GM23338 (cell line): ENCODE measurements at regions not wholly inside any gene's neighbourhood (a gene's known extent, or its start where the extent isn't known, plus 50 kb on each side); places are given as distances from the start of the nearest gene placed in this dataset.

Experiments used
- ATAC-seq: fragments of 200-7000 bp; cut with Tn5 transposase; 3 replicates; pipeline ENCODE4 v1.9.1; 2020
- DNase-seq: peaks from one replicate; pipeline ENCODE4 v3.0.0-alpha.2; 2015; ENCODE audit warnings: low spot score
- H2AFZ ChIP-seq: fragments of 200-600 bp; sonication (generic); 2 replicates; pipeline ENCODE4 v1.8.0; 2016; ENCODE audit warnings: antibody characterized with exemption, mild to moderate bottlenecking, moderate library complexity
- H3F3A ChIP-seq: fragments of 200-600 bp; sonication (generic); replicated peaks from 2 replicates; pipeline ENCODE4 v1.8.0; 2017; ENCODE audit warnings: antibody characterized with exemption, mixed run types, low read depth
- H3K27ac ChIP-seq: fragments of 200-600 bp; sonication (generic); 2 replicates; pipeline ENCODE4 v1.6.1; 2016; ENCODE audit warnings: low read depth
- H3K27me3 ChIP-seq: fragments of 200-600 bp; sonication (generic); 2 replicates; pipeline ENCODE4 v1.8.0; 2016; ENCODE audit warnings: mild to moderate bottlenecking, mixed run types, moderate library complexity; ENCODE audit not compliant: insufficient read depth
- H3K36me3 ChIP-seq: fragments of 200-600 bp; sonication (generic); 2 replicates; pipeline ENCODE4 v1.8.0; 2016; ENCODE audit warnings: mild to moderate bottlenecking; ENCODE audit not compliant: insufficient read depth
- H3K4me1 ChIP-seq: fragments of 200-600 bp; sonication (generic); 2 replicates; pipeline ENCODE4 v1.8.0; 2016; ENCODE audit warnings: mild to moderate bottlenecking, moderate library complexity; ENCODE audit not compliant: insufficient read depth
- H3K4me2 ChIP-seq: fragments of 200-600 bp; sonication (generic); 2 replicates; pipeline ENCODE4 v1.7.1; 2017; ENCODE audit warnings: mixed run types
- H3K4me3 ChIP-seq: fragments of 200-600 bp; sonication (generic); 2 replicates; pipeline ENCODE4 v1.6.1; 2016; ENCODE audit warnings: mixed run types
- H3K79me2 ChIP-seq: fragments of 200-600 bp; sonication (generic); replicated peaks from 2 replicates; pipeline ENCODE4 v1.8.0; 2017; ENCODE audit warnings: mild to moderate bottlenecking; ENCODE audit not compliant: insufficient read depth
- H3K9me2 ChIP-seq: fragments of 200-600 bp; sonication (generic); 2 replicates; pipeline ENCODE4 v1.8.0; 2017; ENCODE audit not compliant: insufficient read depth
- H4K20me1 ChIP-seq: fragments of 200-600 bp; sonication (generic); replicated peaks from 2 replicates; pipeline ENCODE4 v1.8.0; 2017; ENCODE audit warnings: mild to moderate bottlenecking; ENCODE audit not compliant: insufficient read depth
- H3K27ac Mint-ChIP-seq: 2 replicates; pipeline ENCODE4 v1.8.0; 2020; ENCODE audit warnings: inconsistent platforms, mild to moderate bottlenecking, moderate library complexity, mixed read lengths
- H3K27me3 Mint-ChIP-seq: 3 replicates; pipeline ENCODE4 v1.8.0; 2022; ENCODE audit warnings: low read depth, mild to moderate bottlenecking, moderate library complexity, mixed read lengths, inconsistent platforms; ENCODE audit not compliant: insufficient read depth, poor library complexity
- H3K36me3 Mint-ChIP-seq: 3 replicates; pipeline ENCODE4 v1.8.0; 2021; ENCODE audit warnings: low read depth, mild to moderate bottlenecking, inconsistent platforms, moderate library complexity, mixed read lengths
- H3K4me1 Mint-ChIP-seq: 3 replicates; pipeline ENCODE4 v1.8.0; 2020; ENCODE audit warnings: mild to moderate bottlenecking, inconsistent platforms, mixed read lengths
- H3K4me3 Mint-ChIP-seq: 3 replicates; pipeline ENCODE4 v1.8.0; 2021; ENCODE audit warnings: moderate library complexity, mild to moderate bottlenecking, inconsistent platforms, mixed read lengths
- H3K9me3 Mint-ChIP-seq: 3 replicates; pipeline ENCODE4 v1.8.0; 2020; ENCODE audit warnings: moderate library complexity, mild to moderate bottlenecking, inconsistent platforms, mixed read lengths
- CREB1 ChIP-seq: fragments of 250-450 bp; sonication (Bioruptor Pico); IDR thresholded peaks from 2 replicates; pipeline ENCODE4 v1.5.0; 2020; ENCODE audit warnings: low read depth, mild to moderate bottlenecking, moderate library complexity
- EZH2 ChIP-seq: fragments of 200-600 bp; sonication (generic); IDR thresholded peaks from one replicate; pipeline ENCODE4 v1.8.0; 2017; ENCODE audit warnings: antibody characterized with exemption, mild to moderate bottlenecking, low read depth; ENCODE audit not compliant: unreplicated experiment
- NANOG ChIP-seq: IDR thresholded peaks from 2 replicates; pipeline ENCODE4 v1.6.1; 2016; ENCODE audit warnings: antibody characterized with exemption, borderline replicate concordance
- STAT1 ChIP-seq: IDR thresholded peaks from one replicate; pipeline ENCODE4 v1.6.1; 2016; ENCODE audit warnings: antibody characterized with exemption; ENCODE audit not compliant: unreplicated experiment
- ZNF114 ChIP-seq: fragments of 250-450 bp; sonication (Bioruptor Pico); IDR thresholded peaks from 2 replicates; pipeline ENCODE4 v1.5.0; 2020; ENCODE audit warnings: mild to moderate bottlenecking, moderate library complexity
- ZNF462 ChIP-seq: fragments of 250-450 bp; sonication (Bioruptor Pico); IDR thresholded peaks from 2 replicates; pipeline ENCODE4 v1.5.0; 2020; ENCODE audit warnings: mild to moderate bottlenecking, moderate library complexity

GRCh38 chr2:176747928-176748327 lies 464.7 kb upstream of the HNRNPA3 start (continued):
- TF ChIP-seq ZNF462 (CRISPR knock-in tag): no peak
- no peak for TF ChIP-seq NANOG
- no peak for TF ChIP-seq ZNF114 (CRISPR knock-in tag)
- TF ChIP-seq STAT1: no peak
- TF ChIP-seq CREB1 (CRISPR knock-in tag): no peak

DNA sequence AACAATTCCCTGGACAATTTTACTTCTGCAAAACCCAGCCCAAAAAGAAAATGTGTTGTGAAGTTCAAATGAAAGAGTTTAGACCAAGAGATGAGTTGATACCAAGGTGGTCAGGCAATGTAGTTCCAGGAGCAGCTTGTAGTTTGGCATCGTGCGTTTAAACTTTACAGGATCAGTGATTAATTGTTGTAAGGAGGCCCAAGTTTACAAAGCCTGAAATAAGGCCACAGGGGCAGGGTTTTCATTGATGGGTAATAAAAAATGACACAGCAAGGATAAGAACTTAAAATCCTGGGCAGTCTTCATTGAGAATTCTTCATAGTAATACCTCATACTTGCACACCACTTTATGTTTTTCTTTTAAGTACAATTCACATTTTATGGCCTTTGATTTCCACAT lies 463.9 kb upstream of the HNRNPA3 start:
- H4K20me1 ChIP-seq: no peaks in the 10 kb centered on the region
- H3K9me2 ChIP-seq: no peaks in the 10 kb centered on the region
- DNase-seq: no peak
- no peak overlapping the region for H3K4me2 ChIP-seq
- Mint-ChIP-seq H3K27me3 (peaks cover 14% of the 10 kb centered on the region), H3K4me1 (peaks cover 67% of the 10 kb centered on the region), H3K27ac (peak overlapping the region; percentile 85; the same call in 1 of the 2 replicates), H3K4me3 (no peak overlapping the region), H3K9me3 (no peaks in the 10 kb centered on the region), H3K36me3 (no peaks in the 10 kb centered on the region)
- H3K79me2 ChIP-seq: no peaks in the 10 kb centered on the region
- H3K4me1 ChIP-seq: peaks cover 59% of the 10 kb centered on the region
- H3K36me3 ChIP-seq: no peaks in the 10 kb centered on the region
- H3K27me3 ChIP-seq: no peaks in the 10 kb centered on the region
- TF ChIP-seq EZH2: no peak
- TF ChIP-seq CREB1 (CRISPR knock-in tag): no peak
- no peak overlapping the region for H3K4me3 ChIP-seq
- no peak for ATAC-seq
- 0 out of 2 replicates have a peak, but pooled peaks cover 6% of the 10 kb centered on the region for H3F3A ChIP-seq
- no peak overlapping the region for H3K27ac ChIP-seq
- H2AFZ ChIP-seq: no peak overlapping the region
